ENCODE measurements at regions not wholly inside any gene's neighbourhood (a gene's known extent, or its start where the extent isn't known, plus 50 kb on each side); places are given as distances from the start of the nearest gene placed in this dataset.

DNA sequence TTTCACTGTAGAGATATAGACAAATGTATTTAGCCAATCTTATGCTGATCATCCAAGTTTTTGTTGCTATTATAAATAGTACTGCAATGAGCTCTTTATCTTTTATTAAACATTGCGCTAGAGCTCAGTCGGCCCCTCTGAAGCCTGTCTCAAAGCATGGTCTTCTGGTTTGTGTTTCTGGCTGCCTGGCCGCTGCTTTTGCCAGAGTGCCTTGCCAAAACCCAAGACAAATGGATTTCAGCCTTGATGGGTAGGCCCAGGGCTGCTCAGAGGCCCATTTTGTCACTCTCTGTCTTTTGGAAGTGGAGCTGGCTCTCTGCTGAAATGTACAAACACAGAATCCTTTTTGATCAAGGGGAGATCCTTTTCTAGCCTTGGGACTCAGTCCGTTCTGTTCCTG is 102.9 kb upstream of the KCNG1 start:
- TF ChIP-seq CTCF (conservative IDR thresholded peaks at IDR 0.05; ENCODE audit: low read depth, low read length) = no peak
- TF ChIP-seq EZH2 (IDR thresholded peaks at IDR 0.05; ENCODE audit: low read length, unreplicated experiment) = no peak
- no peak for TF ChIP-seq EZH2phosphoT487 (IDR thresholded peaks at IDR 0.05; ENCODE audit: borderline replicate concordance, low read length)

Data from PC-3 (cell line).